NCI-H1436 (cell line): ENCODE measurements at regions not wholly inside any gene's neighbourhood (a gene's known extent, or its start where the extent isn't known, plus 50 kb on each side); places are given as distances from the start of the nearest gene placed in this dataset.
"Not testable (repeated sequence)": the region's sequence is repeated elsewhere in the genome, so short reads cannot be mapped to it uniquely, and the experiment has no call there.

ENCODE experiments used
- DNase-seq: peaks from one replicate; lab custom pipeline; 2025; lab: John Stamatoyannopoulos, UW

DNA sequence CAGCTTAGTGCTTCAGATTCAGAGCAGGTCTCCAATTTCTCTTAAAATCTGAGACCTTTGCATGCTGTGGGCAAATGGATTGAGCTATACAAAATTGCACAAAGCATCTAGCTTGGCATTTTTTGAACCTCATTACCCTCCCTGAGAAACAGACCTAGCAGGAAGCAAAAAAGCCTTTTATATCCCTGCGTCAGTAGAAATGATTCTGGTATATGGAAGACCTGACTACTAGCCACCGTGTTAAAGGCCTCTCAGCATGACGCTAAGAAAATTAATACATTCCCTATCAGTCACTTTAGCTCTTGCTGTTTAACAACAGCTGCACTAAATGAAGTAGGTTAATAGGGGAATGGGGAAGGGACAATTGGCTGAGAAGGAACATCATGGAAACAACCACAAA lies 110.7 kb upstream of the SMLR1 start:
- no peak for DNase-seq

- DNase-seq: no peak
Observed at GRCh38 chr6:130717657-130718056, 109.5 kb upstream of the SMLR1 start.

- DNase-seq: no peak
Observed at GRCh38 chr6:130720076-130720715, 107.0 kb upstream of the SMLR1 start.

DNA sequence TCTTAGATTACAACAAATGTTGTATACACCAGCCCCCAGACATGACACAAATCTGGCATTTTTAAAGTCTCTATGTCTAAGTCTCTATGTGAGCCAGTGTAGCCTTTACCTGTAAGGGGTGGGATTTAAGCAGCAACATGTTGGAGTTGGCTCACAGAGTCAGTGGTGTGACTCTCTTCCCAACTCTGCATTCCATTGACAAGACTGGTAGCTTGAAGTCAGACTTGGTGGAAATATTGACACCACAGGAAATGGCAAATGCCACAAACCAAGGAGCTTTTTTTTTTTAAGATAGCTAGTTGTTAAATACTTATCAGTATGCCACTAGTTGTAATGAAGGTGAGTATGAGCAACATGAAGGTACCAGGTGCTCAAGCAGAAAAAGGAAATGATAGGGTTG lies 103.1 kb upstream of the SMLR1 start:
- no peak for DNase-seq

DNA sequence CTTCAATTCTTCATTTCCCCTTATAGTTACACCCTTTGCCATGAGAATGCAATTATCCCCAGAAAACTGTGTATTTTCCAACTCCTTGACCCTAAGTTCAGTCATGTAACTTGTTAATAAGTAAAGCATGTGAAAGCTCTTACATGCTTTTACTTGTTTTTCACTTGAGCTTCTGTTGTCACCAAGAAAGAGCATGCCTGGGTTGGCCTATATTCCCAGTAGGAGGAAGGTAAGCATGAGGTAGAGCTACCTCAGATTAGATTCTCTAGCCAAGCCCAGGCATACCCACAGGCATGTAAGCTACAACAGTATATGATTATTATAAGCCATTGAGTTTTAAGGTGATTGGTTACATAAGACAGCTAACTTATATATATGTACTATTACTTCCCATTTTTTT lies 101.7 kb upstream of the SMLR1 start:
- DNase-seq: no peak

- not testable (repeated sequence) for DNase-seq
Observed at GRCh38 chr6:130728064-130728463, 99.1 kb upstream of the SMLR1 start.

DNA sequence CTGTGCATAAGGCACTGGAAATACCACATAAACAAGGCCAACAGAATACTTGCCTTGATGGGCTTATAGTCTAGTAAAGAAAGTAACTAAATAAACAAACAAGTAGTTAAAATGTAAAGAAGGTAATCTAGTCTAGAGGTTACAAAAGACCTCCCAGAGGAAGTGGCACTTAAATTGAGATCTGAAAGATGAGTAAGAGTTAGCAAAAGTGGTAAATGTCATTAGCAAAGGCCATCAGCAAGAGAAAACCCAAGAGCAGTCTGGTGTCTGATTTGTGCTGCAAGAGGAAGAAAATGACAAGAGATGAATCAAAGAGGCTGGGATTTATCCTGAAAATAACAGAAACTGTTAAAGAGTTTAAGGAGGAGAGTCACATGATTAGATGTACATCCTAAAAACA lies 96.6 kb upstream of the SMLR1 start:
- DNase-seq: no peak

DNA sequence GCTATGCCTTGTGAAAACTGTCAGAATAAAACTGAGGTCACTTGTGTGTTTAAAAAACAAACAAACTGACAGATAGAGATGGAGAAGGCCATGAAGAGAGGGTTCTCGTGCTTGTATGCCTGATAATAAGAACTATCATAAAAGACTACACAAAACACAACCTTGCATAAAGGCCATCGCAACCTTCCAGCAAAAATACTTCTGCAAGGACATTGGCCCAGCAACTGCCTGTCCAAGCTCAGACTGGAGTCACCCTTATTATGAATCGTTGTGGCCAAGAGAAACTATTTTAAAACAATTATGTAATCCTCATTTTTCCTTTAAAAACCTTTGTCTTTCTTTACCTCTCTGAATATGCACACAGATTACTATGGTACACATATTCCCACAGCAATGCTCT lies 93.0 kb upstream of the SMLR1 start:
- no peak for DNase-seq

DNA sequence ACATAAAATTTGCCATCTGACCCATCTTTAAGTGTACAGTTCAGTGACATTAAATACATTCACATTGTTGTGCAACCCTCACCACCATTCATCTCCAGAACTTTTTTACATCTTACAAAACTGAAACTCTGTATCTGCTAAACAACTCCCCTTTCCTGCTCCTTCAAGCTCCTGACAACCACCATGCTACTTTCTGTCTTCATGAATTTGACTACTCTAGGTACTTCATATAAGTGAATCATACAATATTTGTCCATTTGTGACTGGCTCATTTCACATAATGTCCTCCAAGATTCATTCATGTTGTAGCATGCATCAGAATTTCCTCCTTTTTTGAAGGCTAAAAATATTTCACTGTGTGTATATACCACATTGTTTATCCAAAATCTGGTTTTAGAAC lies 86.9 kb upstream of the SMLR1 start:
- no peak for DNase-seq

- DNase-seq: no peak
Observed at GRCh38 chr6:130742131-130742681, 85.0 kb upstream of the SMLR1 start.

GRCh38 chr6:130743175-130743574 lies 84.0 kb upstream of the SMLR1 start:
- DNase-seq: no peak

- DNase-seq: no peak
Observed at GRCh38 chr6:130744576-130745366, 82.4 kb upstream of the SMLR1 start.

DNA sequence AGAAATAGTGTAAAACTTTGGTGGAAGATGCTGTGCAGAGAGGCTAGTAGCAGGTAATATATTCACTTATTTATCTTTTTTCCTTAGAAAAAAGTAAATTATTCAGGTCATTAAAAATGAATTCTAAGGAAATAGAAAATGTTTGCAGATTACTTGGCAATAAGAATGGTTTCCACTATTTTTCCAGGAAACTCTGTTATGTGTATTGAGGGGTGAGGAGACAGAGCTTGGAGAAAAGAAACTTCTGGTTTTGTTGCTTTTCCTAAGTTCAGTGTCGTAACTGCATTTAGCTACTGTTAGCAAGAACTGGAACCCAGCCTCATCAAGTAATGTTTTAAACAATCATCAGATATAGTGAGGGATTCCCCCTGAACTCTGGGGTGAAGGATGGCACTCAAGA lies 79.2 kb upstream of the SMLR1 start:
- DNase-seq: no peak

DNA sequence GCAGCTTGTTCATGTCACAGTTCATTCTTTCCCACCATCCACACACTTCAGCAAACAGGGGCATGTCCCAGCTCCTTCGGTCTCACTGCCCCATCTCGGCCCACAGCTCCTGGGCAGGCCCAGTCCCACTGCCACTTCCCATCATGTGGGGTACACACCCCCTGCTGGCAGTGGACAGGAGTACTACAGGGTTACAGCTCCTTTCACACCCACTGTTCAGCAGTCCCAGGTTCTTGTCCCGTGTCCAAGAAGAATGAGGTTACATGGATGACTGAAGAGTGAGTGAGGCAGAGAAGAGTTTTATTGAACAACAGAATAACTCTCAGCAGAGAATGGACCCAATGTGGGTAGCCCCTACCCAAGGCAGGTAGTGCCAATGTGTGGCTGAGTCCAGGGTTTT lies 77.8 kb upstream of the SMLR1 start:
- no peak for DNase-seq

- DNase-seq: no peak
Observed at GRCh38 chr6:130752267-130752666, 74.9 kb upstream of the SMLR1 start.

DNA sequence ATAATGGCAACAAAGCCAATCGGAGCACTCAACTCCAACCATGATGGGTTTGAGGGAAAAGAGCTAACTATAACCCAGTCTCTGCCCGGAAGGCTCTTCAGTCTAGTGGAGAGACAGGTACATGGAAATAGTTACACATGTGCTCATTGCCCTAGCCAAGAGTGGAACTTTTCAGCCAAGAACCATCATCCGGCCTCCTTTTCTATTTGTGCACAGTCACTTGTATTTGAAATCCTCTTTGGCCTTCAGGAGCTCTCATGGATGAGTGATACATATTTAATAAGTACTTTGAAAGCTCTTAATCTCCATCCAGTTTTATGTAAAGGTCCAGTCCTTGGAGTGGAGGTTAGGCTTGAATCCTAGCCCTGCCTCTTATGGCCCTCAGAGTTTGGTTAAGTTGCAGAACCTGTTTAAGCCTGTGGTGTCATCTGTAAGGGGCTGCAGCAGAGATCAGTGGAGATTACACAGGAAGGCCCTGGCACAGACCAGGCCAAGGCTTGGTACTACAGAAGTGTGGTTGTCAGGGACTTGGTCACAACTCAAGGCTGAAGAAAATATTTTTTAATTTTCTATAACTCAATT lies 72.3 kb upstream of the SMLR1 start:
- no peak for DNase-seq

DNA sequence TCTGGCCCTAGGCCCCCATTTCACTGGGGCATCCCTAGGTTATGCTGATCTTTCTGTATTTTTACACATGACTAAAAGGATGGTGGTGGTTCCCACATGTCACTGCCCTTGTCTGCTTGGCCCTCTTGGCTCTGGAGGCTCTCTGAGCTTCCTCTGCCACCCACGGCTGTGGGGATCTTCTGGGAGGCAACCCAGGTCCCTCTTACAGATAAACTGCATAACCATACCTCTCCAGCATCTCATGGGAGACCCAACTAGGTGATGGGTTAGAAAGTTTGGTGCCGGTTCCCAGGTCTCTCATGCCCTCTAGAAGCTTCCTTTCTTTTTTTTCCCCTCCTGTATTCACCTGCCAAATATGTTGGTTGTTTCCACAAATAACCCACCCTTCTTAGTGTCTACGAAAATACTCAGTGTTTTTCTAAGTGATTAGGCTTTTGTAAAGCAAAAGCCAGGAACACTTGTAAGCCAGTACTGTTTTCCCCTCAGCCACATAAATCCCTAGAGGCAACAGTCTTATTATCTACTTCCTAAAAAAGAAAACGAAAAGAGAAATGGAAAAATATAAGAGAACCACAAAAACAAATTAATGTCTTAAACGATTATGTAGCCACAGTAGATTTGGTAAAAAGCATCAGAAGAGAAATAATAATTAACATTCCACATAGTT lies 71.7 kb upstream of the SMLR1 start:
- DNase-seq: no peak

GRCh38 chr6:130756824-130757223 lies 70.4 kb upstream of the SMLR1 start:
- DNase-seq: no peak

DNA sequence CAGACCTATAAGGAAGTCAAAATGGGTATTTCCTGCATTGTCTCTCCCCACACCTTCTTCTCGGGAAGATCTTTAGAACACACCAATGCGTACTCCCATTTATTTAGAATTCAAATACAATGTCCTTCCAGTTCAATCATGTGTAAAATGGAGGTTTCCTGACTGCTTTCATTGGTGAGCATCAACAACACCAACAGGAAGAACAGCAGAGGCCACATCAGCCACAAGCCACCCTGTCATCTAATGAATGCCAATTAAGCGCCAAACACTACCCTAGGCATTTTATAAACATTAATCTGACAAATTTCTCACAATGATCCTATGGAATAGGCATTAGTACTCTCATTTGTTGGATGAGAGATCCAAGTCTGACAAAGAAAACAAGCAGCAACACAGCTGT lies 68.4 kb upstream of the SMLR1 start:
- no peak for DNase-seq

GRCh38 chr6:130760006-130760405 lies 67.2 kb upstream of the SMLR1 start:
- no peak for DNase-seq

GRCh38 chr6:130761286-130761685 lies 65.9 kb upstream of the SMLR1 start:
- DNase-seq: no peak

- no peak for DNase-seq
Observed at GRCh38 chr6:130765181-130765727, 62.0 kb upstream of the SMLR1 start.
